ENCODE measurements at regions not wholly inside any gene's neighbourhood (a gene's known extent, or its start where the extent isn't known, plus 50 kb on each side); places are given as distances from the start of the nearest gene placed in this dataset.

DNA sequence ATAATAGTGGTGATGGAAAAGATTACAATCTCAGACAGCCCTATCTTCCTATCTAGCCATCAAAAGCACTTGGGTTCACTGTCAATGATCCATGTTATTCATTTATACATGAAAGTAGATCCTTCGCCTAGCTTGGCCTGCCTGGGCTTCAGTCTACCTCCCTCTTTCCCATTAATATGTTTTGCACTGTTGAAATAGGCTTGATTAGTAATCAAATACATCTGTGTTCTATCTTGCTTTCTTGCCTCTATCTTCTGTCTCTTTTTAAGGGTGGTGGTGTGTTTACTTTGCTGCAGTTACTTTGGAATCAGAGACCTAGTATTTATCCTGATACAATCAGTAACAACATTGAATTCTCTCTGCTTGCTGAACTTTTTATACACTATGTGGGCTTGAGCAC, 521.2 kb downstream of the TNS1 start:
- ChIA-PET POLR2A (no interaction called here), CTCF (no interaction called here)
- intact Hi-C loops (cut with micrococcal nuclease) = no loop called here
- no peaks in the 10 kb centered on the region for H3K4me1 Mint-ChIP-seq
- H3K36me3 Mint-ChIP-seq (ENCODE audit: low read depth) = no peaks in the 10 kb centered on the region
- peaks cover 7% of the 10 kb centered on the region for H3K27me3 Mint-ChIP-seq
- H3K4me3 Mint-ChIP-seq = no peak overlapping the region
- no peak for ATAC-seq (ENCODE audit: low read depth)
- TF ChIP-seq, protein P1, sequence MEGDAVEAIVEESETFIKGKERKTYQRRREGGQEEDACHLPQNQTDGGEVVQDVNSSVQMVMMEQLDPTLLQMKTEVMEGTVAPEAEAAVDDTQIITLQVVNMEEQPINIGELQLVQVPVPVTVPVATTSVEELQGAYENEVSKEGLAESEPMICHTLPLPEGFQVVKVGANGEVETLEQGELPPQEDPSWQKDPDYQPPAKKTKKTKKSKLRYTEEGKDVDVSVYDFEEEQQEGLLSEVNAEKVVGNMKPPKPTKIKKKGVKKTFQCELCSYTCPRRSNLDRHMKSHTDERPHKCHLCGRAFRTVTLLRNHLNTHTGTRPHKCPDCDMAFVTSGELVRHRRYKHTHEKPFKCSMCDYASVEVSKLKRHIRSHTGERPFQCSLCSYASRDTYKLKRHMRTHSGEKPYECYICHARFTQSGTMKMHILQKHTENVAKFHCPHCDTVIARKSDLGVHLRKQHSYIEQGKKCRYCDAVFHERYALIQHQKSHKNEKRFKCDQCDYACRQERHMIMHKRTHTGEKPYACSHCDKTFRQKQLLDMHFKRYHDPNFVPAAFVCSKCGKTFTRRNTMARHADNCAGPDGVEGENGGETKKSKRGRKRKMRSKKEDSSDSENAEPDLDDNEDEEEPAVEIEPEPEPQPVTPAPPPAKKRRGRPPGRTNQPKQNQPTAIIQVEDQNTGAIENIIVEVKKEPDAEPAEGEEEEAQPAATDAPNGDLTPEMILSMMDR (IDR thresholded peaks at IDR 0.05) = no peak
- no peaks in the 10 kb centered on the region for H3K9me3 Mint-ChIP-seq
- no peak overlapping the region for H3K27ac Mint-ChIP-seq
- no peak for DNase-seq

DNA sequence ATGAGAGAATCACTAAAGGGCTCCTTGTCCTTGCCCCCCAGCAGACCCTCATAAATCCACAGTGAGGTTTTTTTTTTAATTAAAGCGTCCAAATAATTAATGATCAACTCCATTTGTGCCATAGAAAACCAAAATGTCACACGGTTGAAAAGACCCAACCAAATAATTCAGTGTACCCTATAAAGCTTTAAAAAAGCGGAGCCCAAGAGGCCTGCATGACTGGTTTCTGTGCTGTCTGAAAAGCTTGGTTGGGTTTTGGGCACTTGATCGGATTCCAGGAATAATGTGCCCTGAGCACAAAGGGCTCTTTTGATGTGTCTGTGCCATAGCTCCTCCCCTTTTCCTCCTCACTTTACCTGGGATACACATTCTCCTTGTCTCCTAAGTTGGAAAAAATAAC, 523.2 kb downstream of the TNS1 start:
- no peak for ATAC-seq (ENCODE audit: low read depth)
- DNase-seq = no peak
- H3K9me3 Mint-ChIP-seq = no peaks in the 10 kb centered on the region
- no peaks in the 10 kb centered on the region for H3K36me3 Mint-ChIP-seq (ENCODE audit: low read depth)
- TF ChIP-seq, protein P1 (IDR thresholded peaks at IDR 0.05) = no peak
- H3K27me3 Mint-ChIP-seq = peaks cover 7% of the 10 kb centered on the region
- intact Hi-C loops (cut with micrococcal nuclease) = no loop called here
- H3K27ac Mint-ChIP-seq = no peak overlapping the region
- H3K4me3 Mint-ChIP-seq = no peak overlapping the region
- ChIA-PET POLR2A (no interaction called here), CTCF (no interaction called here)
- H3K4me1 Mint-ChIP-seq = no peaks in the 10 kb centered on the region

DNA sequence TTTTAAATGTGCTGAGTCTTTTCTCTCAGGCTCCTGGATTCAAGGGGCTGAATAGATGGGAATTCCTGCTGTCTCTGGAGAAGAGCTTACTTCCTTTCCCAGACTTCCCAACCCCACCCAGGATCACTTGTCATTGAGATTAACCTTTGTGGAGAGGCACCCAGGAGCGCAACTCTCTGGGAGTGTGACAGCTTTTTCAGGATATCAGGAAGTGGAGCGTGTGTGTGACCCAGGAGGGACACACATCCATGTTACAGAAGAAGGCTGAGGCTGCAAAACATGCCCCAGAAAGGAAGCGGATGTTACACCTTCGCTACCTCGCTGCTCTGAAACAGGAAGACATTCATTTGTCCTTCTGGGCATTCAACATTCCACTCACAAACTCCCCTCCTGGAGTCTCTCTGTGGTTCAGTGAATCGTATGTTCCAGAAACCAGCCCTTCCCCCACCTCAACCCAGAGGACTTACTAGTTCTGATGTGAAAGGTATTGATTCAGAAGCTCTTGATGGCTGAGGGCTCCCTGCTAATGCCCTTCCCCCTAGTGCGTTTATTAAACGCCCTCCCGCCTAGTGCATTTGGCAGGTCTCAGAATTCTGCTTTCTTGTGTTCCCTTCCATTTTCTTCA, 523.9 kb downstream of the TNS1 start:
- Mint-ChIP-seq H3K9me3 (no peaks in the 10 kb centered on the region), H3K4me1 (no peaks in the 10 kb centered on the region), H3K4me3 (no peak overlapping the region), H3K27ac (no peak overlapping the region), H3K36me3 (ENCODE audit: low read depth) (no peaks in the 10 kb centered on the region), H3K27me3 (peaks cover 7% of the 10 kb centered on the region)
- ChIA-PET POLR2A (no interaction called here), CTCF (no interaction called here)
- DNase-seq (no peak), ATAC-seq (ENCODE audit: low read depth) (no peak)
- intact Hi-C loops (cut with micrococcal nuclease) = no loop called here
- TF ChIP-seq, protein P1 (IDR thresholded peaks at IDR 0.05) = no peak

DNA sequence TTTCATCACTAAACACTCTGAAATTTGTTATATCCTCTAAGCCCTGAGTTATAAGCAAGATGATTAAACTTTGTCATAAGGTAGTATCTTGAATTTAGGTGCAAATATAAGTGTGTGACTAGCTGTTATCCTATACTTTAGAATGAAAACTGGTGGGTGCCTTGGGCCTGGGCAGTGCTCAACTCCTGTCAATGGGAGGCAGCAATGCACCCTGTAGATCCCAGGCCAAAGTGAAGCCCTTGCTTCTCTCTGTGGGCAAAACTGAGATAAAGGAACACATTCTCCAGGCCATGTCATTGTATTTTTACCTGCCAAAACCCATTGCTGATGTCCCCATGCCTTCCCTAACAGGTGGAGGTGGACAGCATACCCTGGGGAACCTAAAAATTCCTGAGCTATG, 525.2 kb downstream of the TNS1 start:
- ChIA-PET POLR2A (no interaction called here), CTCF (no interaction called here)
- DNase-seq = no peak
- no peaks in the 10 kb centered on the region for H3K9me3 Mint-ChIP-seq
- no peak for ATAC-seq (ENCODE audit: low read depth)
- no peaks in the 10 kb centered on the region for H3K4me1 Mint-ChIP-seq
- H3K27ac Mint-ChIP-seq = no peak overlapping the region
- no peaks in the 10 kb centered on the region for H3K36me3 Mint-ChIP-seq (ENCODE audit: low read depth)
- peaks cover 7% of the 10 kb centered on the region for H3K27me3 Mint-ChIP-seq
- H3K4me3 Mint-ChIP-seq = no peak overlapping the region
- TF ChIP-seq, protein P1 (IDR thresholded peaks at IDR 0.05) = no peak
- intact Hi-C loops (cut with micrococcal nuclease) = no loop called here

DNA sequence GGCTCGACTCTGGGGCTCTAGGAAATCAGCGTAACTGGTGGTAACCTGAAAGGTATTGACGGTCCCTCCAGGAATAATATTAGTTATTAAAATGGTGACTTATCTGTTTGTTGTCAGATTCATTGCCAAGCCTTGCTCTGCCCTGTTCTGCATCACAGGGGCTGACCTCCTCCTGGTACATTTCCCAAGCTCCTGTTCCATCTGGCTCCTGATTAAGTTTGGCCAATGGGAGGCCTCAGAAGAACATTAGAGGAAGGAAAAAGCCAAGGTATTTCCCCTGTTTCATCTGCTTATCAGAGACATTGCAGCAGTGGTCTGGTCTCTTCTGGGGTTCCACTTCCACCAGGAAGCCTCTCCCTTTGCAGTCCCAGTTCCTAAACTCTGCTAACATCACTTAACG, 527.0 kb downstream of the TNS1 start:
- POLR2A ChIA-PET = no interaction called here
- H3K4me3 Mint-ChIP-seq = no peak overlapping the region
- CTCF ChIA-PET = no interaction called here

More for the DNA sequence above, 527.0 kb downstream of the TNS1 start:
- ATAC-seq (ENCODE audit: low read depth) (no peak), DNase-seq (no peak)
- H3K36me3 Mint-ChIP-seq (ENCODE audit: low read depth) = no peaks in the 10 kb centered on the region
- no peaks in the 10 kb centered on the region for H3K4me1 Mint-ChIP-seq
- intact Hi-C loops (cut with micrococcal nuclease) = no loop called here
- no peak overlapping the region for H3K27ac Mint-ChIP-seq
- TF ChIP-seq, protein P1 (IDR thresholded peaks at IDR 0.05) = no peak
- no peaks in the 10 kb centered on the region for H3K27me3 Mint-ChIP-seq
- H3K9me3 Mint-ChIP-seq = no peaks in the 10 kb centered on the region

Measured in activated B cell treated with CpG ODN at 0.5 μM for 24 hours (primary cell).